GM19328 (cell line): ENCODE measurements at regions not wholly inside any gene's neighbourhood (a gene's known extent, or its start where the extent isn't known, plus 50 kb on each side); places are given as distances from the start of the nearest gene placed in this dataset.
"Not testable (repeated sequence)": the region's sequence is repeated elsewhere in the genome, so short reads cannot be mapped to it uniquely, and the experiment has no call there.

ENCODE experiments used
- ATAC-seq: cut with Tn5 transposase; IDR thresholded peaks from one replicate; pipeline ENCODE4 v1.9.1; 2021; ENCODE audit warnings: mild to moderate bottlenecking, moderate library complexity; ENCODE audit not compliant: unreplicated experiment

DNA sequence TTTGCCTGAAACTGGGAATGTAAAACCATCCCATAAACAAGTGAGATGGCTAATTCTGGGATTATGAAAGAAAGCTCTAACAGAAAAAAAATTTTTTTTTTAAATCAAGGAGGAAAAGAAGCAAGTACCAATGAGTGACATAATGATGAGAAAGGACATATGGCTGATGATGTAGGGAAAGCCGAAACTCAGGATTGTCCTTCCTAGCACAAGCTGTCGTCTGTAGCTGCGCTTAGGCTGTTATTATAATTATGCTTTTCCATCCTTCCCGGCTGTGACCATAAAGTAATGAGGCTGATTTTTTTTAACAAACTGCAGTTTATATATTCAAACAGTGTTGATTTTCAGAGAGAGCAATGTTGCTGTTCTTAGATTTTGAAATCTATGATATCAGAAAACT is 209.8 kb upstream of the NOCT start:
- ATAC-seq: no peak

DNA sequence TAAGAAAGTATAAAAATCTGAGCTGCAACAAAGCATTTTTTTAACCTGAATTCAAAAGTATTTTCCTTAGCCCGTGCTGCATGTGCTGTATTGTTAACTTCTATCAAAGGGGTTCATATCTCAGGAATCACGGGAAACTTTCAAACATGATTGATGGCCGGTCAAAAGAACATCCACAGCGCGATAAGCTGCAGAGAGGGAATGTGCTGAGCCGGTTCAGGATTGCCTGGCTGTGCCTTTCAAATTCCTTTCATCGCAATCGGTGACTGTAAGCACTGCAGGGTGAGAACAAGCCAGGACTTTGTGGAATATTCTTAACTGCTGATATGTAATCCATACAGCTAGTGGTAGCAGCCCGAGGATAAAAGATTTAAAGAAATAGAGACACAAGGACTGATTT is 210.9 kb upstream of the NOCT start:
- no peak for ATAC-seq

DNA sequence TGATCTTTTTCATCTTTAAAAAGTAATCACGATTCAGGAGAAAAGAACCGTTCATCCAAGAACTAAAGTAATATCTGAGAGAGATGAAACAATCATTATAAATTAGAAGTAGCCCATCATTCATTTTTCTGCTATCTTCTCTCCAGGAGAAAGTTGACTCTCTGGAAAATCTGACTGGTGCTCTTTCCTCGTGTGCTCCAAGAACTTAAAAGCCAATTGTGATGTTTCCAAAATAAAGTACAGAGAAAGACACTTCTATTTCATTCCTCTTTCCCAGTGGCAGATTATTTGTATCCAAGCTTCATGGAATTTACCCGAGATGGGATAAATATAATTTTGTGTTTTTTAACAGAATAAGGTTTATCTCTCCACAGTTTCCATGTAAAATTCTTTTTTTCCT is 212.5 kb upstream of the NOCT start:
- ATAC-seq: no peak

DNA sequence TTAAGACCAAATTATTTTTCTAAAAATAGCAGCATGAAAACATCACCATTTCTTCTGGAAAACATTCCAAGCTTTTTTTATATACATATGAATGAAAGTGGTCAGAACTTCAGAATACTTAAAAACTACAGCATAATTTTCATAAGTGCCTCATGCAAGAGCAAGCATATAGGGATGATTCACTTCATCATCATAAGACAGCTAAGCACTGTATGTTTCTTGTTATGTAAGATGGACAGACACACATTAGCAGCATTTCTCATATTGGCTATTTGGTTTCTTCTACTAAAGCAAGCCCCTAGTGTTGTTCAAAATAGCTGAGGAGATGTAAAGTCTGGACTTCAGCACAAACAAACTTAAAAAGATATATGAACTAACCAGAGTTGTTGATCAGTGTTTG is 213.1 kb upstream of the NOCT start:
- no peak for ATAC-seq

DNA sequence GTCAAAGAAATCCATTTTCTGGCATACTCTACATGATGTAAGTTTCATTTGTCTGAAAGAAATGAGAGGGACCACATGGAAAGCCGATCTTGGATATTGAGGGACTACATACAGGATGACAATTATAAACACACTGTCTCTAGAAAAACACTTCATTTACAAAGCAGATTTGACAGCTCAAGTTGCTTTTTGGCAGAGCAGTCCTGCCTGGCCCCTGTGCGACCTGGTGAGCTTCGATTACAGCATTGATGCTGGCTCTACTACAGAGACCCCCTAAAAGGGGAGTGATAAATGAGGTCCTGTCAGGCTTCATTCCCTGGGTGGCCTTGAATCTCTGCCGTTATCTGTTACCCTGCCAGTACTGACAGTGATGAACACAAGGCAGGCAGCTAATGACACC is 215.2 kb upstream of the NOCT start:
- no peak for ATAC-seq

DNA sequence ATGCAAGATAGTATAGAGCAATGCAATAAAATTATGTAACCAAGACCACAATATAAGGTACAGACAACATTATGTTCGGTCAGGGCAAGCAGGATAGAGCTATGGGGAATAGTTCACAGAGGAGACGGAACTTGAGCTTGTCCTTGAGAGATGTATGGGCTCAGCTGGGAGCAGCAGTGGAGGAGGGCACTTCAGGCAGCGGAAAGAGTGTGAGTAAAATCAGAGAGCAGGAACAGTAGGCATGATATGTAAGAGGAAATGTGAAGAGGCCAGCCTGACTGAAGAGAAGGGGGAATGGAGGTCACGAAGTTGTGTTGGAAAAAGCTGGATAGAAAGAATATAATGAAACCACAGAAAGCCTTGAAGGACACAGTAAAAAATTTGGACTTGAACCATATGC is 217.2 kb upstream of the NOCT start:
- ATAC-seq: no peak

DNA sequence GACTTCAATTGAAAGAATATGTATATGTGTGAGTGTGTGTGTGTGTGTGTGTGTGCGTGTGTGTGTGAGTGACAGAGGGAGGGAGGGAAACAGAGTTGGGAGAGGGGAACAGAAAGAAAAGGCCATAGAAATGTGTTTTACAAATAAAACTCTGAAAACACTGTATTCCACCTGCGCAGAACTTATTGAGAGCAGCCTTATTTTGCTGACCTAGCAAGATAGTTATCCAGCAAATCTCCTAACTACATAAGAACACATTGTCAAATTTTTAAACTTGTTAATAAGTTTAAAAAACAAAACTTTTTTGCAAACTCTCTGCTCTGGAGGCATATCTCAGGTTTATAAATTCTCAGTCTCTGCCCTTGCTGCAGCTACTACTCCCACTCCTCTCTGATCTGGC is 217.9 kb upstream of the NOCT start:
- no peak for ATAC-seq

DNA sequence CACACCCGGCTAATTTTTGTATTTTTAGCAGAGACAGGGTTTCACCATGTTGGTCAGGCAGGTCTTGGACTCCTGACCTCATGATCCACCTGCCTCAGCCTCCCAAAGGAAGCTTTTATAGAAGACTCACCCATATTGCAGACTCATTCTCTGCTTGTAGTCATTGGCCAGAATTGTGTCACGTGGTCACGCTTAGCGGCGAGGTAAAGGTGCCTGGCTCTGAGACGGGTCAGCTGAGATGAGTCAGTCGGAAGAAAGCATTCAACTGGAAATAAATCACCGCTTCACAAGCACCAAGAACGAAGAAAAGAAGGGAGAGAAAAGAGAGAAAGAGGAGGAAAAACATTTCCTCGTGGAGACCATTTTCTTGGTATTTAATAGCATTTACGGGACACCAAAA is 218.8 kb upstream of the NOCT start:
- no peak for ATAC-seq

DNA sequence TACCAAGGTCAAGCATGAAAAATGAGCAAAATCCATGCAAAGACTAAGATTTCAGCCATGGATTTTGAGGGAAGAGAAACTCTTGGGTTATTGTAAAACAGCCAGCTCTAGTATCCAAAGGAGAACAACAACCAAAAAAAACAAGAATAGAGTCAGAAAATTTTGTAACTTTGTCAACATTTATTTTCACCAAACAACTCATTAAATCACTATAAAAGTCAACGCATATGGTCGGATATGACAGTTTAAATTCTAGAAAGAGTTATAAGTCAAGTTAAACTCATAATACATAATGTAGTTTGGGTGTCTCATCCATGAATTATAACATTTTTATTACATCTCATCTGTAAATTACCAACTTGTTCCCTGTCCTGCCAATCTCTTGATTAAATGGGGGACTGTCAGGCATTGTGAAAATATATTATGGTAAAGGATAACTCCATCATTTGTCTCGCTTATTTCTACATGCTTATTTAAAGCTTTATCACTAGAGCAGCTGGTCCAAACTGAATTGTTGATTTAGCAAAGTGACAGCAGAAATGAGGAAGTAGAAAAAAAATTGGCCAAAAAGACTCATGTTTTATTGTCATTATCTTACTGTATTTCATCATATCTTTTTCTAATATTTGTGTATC is 224.8 kb upstream of the NOCT start:
- ATAC-seq: no peak

DNA sequence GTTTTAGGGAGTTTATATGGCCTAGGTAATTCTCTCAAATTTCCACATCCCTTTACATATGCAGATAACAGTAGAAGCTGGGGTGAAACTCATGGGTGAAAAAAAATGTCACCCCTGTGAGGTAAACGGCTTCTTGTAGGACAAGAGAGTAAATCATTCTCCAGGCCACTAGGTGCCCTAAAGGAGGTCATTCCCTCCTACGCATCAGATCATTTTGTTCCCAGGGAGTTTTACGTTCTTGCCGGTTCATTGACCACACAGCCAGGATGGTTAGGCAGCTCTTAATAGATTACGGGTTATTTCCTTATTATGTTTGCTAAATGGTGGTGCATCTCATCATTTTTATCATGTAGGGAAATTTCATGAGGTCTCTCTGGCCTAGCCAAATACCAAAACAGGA is 225.8 kb upstream of the NOCT start:
- ATAC-seq: no peak

DNA sequence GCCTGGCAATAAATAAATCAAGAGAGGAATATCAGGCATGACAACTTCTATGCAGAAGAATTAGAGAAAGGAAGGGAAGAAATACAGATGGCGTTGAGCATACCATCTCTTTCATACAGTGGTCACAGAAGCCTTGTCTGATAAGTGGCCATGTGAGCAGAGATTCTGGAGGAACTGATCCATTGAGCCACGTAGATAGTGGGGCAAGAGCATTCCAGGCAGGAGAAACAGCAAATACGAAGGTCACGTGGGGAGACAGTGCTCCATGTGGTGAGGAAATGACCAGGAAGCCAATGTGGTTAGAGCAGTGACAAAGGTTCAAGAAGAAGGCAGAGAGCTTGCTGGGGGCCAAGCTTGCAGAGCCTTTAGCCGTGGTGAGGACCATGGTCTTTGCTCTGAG is 226.7 kb upstream of the NOCT start:
- no peak for ATAC-seq

DNA sequence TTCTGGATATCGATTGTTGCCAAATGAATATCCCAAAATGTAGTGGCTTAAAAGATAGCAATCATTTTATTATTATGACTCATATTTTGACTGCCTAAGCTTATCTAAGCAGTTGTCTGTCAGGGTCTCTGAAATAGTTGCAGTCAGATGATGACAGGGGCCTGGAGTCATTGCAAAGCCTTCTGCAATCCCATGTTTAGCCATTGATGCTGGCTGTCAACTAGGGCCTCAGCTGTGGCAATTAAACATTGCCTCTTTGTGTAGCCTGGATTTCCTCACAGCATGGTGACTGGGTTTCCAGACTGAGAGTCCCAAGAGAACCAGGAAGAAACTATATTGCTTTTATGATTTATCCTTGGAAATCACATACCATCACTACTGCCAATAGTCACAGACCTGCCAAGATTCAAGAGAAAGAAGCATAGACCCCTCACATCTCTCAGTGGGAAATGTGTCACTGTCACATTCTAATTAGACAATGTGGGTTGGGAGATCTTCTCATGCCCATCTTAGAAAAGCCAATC is 227.3 kb upstream of the NOCT start:
- no peak for ATAC-seq

DNA sequence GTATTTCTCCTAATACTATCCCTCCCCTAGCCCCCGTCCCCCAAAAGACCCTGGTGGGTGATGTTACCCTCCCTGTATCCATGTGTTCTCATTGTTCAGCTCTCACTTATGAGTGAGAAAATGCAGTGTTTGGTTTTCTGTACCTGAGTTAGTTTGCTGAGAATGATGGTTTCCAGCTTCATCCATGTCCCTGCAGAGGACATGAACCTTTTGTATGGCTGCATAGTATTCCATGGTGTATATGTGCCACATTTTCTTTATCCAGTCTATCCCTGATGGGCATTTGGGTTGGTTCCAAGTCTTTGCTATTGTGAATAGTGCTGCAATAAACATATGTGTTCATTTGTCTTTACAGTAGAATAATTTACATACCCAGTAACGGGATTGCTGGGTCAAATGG is 235.8 kb upstream of the NOCT start:
- ATAC-seq: not testable (repeated sequence)

DNA sequence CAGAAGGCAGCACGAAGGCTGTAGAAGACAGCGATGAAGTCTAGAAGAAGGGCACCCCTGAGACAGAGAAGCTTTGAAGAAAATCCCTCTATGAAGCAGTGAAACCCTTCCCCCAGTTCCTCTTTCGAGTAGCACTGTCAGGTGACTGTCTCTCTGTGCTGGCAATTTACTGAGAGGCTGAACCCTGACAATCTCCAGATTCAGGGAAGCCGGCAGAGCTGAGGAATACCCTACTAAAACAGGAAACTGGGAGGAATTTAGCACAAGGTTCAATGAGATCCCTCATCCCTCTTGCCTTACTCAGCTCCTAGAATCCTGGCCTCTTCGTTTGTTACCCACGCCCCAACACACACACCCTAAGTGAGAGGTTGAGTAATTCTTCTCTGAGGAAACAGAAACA is 239.7 kb upstream of the NOCT start:
- ATAC-seq: peak; percentile 87

DNA sequence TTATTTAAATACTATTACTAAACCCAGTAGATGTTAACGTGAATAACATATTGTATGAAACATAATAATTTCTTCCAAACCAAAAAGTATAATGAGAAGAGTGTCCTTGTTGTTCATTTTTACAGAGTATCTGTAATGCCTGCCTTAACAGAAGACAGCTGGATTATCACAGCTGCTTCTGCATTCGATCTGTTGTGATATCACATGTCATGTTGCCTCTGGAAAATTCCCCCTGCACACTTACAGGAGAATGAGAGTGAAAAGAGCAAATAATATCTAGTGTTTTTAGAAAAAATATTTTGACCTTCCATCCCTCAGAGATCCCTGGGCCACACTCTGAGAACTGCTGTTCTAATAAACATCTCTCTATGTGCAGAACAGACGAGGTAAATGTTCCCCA is 240.1 kb upstream of the NOCT start:
- no peak for ATAC-seq

DNA sequence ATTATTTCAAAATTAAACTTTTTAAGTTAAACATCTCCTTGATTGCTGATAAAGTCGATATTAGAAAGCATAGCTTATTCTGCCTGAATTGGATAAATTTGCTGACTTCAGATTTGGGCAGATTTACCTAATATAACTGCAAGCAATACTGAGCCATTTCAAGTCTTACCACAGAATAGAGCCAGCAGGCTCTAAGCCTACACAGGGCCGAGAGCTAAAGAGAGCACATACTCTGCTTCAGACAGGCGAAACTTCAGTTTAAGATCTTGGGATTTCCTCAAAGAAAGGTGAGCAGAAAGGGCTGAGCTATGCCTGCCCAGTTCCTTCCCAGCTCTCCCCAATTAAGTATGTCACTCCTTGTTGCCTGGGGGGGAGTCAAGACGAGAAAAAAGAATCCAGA is 240.6 kb upstream of the NOCT start:
- ATAC-seq: no peak

DNA sequence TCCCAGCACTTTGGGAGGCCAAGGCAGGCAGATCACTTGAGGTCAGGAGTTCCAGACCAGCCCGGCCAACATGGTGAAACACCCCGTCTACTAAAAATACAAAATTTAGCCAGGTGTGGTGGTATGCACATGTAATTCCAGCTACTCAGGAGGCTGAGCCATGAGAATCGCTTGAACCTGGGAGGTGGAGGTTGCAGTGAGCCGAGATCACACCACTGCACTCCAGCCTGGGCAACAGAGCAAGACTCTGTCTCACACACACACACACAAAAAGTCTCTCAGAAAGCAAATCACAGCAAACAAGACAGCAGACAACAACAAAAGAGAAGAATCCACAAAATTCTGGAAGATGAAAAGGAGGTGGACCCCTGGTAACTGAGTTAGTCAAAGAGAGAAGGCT is 241.5 kb upstream of the NOCT start:
- not testable (repeated sequence) for ATAC-seq

DNA sequence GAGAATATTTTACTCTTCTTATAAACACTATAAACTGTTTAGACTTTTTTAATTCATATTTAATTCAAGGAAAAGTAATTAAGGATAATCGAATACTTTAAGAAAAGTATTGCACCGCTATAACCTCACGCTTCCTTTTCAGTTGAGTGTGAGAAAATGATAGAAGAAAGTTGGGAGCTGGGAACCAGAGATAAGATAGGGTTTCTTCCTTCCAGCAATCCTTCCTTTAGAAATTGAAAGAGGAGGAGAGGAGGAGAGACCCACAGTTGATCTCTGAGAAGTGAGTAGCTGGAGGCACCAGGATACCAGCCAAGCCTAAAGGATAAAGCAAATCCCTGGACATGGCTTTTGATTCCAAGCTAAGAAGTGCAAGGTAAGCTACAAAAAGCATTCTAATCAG is 242.3 kb upstream of the NOCT start:
- no peak for ATAC-seq

DNA sequence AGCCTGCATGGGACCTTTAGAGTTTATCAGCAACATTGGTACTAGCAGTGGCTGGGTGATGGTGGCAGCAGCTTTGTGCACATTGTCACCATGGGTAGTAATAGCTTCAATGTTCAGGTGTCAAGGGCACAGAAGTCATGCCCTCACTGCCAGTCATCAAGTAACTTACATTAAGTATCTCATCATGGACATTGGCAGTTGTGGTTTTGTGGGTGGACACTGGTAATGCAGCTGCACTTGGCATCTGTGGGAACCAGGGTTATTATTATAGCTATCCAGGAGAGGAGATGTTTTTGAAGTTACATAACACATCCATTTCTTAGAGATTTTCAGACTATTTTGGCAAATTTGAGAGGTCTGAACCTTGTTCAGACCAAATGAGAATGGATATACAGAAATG is 243.2 kb upstream of the NOCT start:
- ATAC-seq: no peak

DNA sequence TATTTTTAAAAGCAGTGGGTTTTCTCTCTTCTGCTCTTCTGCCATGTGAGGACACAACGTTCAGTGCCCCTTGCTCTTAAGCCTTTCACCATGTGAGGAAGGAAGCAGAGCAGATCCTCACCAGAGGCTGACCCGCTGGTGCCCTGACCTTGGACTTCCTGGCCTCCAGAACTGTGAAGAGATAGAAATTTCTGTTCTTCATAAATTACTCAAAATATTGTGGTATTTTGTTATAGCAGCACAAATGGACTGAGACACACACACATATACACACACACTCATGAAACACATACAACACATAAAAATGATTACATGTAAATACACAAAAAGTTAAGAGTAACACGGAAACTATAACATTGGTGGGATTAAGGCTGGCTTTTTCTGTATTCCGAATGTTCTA is 244.8 kb upstream of the NOCT start:
- ATAC-seq: no peak

DNA sequence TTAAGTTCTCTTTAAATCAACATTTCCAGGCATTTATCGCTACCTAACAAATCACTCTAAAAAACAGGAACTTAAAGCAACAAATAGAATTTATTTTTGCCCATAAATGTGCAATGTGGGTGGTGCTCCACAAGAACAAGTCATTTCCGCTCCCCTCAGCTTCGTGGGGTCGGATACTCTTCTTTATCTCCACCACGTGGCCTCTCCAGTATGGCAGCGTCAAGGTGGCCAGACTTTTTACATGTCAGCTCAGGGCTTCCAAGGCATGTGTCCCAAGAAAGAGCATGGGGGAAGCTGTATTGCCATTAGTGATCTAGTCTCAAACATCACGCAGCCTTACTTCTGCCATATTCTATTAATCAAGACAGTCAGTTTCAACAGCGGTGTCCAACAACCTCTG is 249.2 kb upstream of the NOCT start:
- no peak for ATAC-seq

DNA sequence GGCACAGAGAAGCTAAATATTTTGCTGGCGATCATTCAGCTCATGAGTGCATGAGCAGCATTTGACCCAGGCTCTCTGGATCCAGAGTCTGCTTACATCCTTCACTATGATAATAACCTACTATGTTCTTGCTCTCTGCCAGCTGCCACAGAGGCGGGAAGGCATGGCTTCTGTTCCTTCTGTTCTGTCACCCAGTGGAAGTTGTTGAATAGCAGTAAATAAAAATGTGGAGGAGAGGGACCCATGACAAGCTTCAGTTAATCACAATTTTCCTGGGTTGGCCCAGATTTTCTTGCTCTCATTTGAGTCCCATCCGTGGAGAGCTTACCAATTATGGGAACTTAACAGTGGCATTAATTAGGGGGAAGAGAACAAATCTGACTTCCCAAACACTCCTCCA is 250.1 kb upstream of the NOCT start:
- no peak for ATAC-seq

DNA sequence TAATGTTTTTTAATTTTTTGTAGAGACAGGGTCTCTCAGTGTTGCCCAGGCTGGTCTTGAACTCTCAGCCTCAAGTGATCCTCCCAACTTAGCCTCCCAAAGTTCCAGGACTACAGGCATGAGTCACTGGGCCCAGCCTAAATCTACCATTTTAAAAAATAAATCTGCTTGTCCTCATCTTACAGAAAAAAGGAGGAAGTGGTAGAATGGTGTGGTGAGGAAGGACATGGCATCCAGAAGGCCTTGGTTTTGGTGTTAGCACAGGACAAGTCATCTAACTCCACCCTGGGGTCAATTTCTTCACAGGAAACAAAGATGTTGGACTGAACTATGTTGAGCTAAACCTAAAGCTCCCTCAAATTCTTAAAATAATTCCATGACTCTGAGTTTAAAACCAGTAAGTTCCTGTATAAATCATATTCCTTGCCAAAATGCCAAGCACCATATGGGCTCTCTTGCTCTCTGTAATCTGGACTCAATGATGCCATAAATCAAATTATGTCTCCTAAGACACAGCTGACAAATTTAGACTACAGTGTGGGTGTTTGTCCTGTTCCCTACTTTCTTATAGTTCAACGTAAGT is 253.9 kb upstream of the NOCT start:
- no peak for ATAC-seq
